GM06990 (cell line): ENCODE measurements at regions not wholly inside any gene's neighbourhood (a gene's known extent, or its start where the extent isn't known, plus 50 kb on each side); places are given as distances from the start of the nearest gene placed in this dataset.

Experiments
- DNase-seq: peaks from one replicate; pipeline ENCODE4 v3.0.0-alpha.2; 2011; ENCODE audit not compliant: insufficient read length; ENCODE audit errors: extremely low read depth
- H3K27me3 ChIP-seq: replicated peaks from 2 replicates; pipeline ENCODE4 v1.6.0; 2011; ENCODE audit warnings: low read length; ENCODE audit not compliant: control insufficient read depth, insufficient read depth
- H3K36me3 ChIP-seq: 2 replicates; pipeline ENCODE4 v1.5.1; 2011; ENCODE audit warnings: low read length; ENCODE audit not compliant: control insufficient read depth, insufficient read depth
- H3K4me3 ChIP-seq: replicated peaks from 2 replicates; pipeline ENCODE4 v1.5.1; 2011; ENCODE audit warnings: low read depth, mild to moderate bottlenecking, control low read depth, low read length
- CTCF ChIP-seq: IDR thresholded peaks from 2 replicates; pipeline ENCODE4 v1.5.1; 2011; ENCODE audit warnings: low read length, control low read depth, mild to moderate bottlenecking, inconsistent platforms; ENCODE audit not compliant: insufficient read depth, poor library complexity, severe bottlenecking

- Histone ChIP-seq H3K36me3 (no peaks in the 10 kb centered on the region), H3K4me3 (no peak overlapping the region), H3K27me3 (no peaks in the 10 kb centered on the region; the same call in 1 of the 2 replicates)
- DNase-seq: no peak
- TF ChIP-seq CTCF: no peak
Measured at GRCh38 chr3:158970006-158970405, 168.2 kb downstream of the MFSD1 start.

- Histone ChIP-seq H3K27me3 (no peaks in the 10 kb centered on the region; the same call in 1 of the 2 replicates), H3K4me3 (no peak overlapping the region), H3K36me3 (no peaks in the 10 kb centered on the region)
- DNase-seq: no peak
- TF ChIP-seq CTCF: no peak
Measured at GRCh38 chr3:158974904-158975303, 173.1 kb downstream of the MFSD1 start.

- Histone ChIP-seq H3K36me3 (no peaks in the 10 kb centered on the region), H3K4me3 (no peak overlapping the region), H3K27me3 (no peaks in the 10 kb centered on the region; the same call in 1 of the 2 replicates)
- no peak for DNase-seq
- TF ChIP-seq CTCF: no peak
Measured at GRCh38 chr3:158976966-158977365, 175.1 kb downstream of the MFSD1 start.

GRCh38 chr3:158977497-158977896 lies 175.6 kb downstream of the MFSD1 start:
- no peaks in the 10 kb centered on the region for H3K36me3 ChIP-seq
- DNase-seq: no peak
- H3K4me3 ChIP-seq: no peak overlapping the region
- H3K27me3 ChIP-seq: no peaks in the 10 kb centered on the region; the same call in 1 of the 2 replicates
- no peak for TF ChIP-seq CTCF

- no peaks in the 10 kb centered on the region; the same call in 1 of the 2 replicates for H3K27me3 ChIP-seq
- no peak for DNase-seq
- no peak for TF ChIP-seq CTCF
- no peak overlapping the region for H3K4me3 ChIP-seq
- H3K36me3 ChIP-seq: no peaks in the 10 kb centered on the region
Measured at GRCh38 chr3:158983216-158984099, 181.6 kb downstream of the MFSD1 start.
